ENCODE measurements at regions not wholly inside any gene's neighbourhood (a gene's known extent, or its start where the extent isn't known, plus 50 kb on each side); places are given as distances from the start of the nearest gene placed in this dataset.

DNA sequence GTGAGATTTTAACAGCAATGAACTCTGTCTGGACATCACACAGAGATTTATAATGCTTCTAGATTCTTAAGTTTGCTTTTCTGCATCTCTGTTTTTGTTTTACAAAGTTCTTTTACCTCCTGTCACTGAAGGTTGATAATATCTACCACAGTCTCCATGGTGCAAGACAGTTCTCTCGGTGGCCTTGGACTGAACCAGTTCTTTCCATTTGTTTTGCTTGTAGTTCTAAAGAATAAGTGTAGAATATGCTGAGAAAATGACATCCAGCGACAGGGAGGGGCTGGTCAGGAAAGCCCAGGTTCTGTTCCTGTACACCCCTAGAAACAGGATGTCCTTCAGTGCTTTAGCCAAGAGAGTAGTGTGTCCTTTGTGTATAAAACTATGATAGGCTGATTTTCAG lies 1079.5 kb upstream of the INTU start:
- ChIA-PET POLR2A (no interaction called here), CTCF (no interaction called here)
- no peaks in the 10 kb centered on the region for H3K4me1 ChIP-seq (ENCODE audit: control extremely low read depth in 1 of 4, control insufficient read depth in 4 of 4, insufficient read depth in 4 of 4, low read length in 3 of 4)
- H3K9me3 ChIP-seq (ENCODE audit: control extremely low read depth in 1 of 5, control insufficient read depth in 4 of 5, insufficient read depth in 2 of 5, low read depth in 1 of 5, low read length in 4 of 5): no peaks in the 10 kb centered on the region
- H3K36me3 ChIP-seq (ENCODE audit: control insufficient read depth in 4 of 4, insufficient read depth in 4 of 4, low read length in 3 of 4): no peaks in the 10 kb centered on the region
- no peak for DNase-seq
- no peaks in the 10 kb centered on the region for H3K27me3 ChIP-seq (replicated peaks in 2 of 5; ENCODE audit: control insufficient read depth in 4 of 5, insufficient read depth in 5 of 5, low read length in 4 of 5)
- H3K27ac ChIP-seq (ENCODE audit: insufficient read depth in 1 of 2, low read depth in 1 of 2, low read length in 2 of 2, poor library complexity in 1 of 2, severe bottlenecking in 2 of 2): no peak overlapping the region
- WGBS (ENCODE audit: insufficient coverage): 82% methylated on average over 2 of the region's 2 CpGs
- H3K4me3 ChIP-seq (ENCODE audit: control insufficient read depth in 1 of 7, extremely low read depth in 1 of 7, insufficient read depth in 4 of 7, low read depth in 2 of 7, low read length in 6 of 7): no peak overlapping the region

DNA sequence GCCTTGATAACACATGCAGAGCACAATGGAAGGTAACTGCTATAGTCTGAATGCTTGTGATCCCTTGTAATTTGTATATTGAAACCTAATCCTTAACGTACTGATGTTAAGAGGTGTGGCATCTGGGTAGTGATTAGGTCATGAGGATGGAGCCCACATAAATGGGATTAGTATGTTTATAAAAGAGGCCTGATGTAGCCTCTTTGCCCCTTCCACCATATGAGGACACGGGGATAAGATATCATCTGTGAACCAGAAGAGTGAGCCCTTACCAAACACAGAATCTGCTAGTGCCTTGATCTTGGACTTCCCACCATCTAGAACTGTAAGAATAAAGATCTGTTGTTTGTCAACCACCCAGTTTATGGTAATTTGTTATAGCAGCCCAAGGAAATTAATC lies 1074.2 kb upstream of the INTU start:
- H3K36me3 ChIP-seq (ENCODE audit: control insufficient read depth in 4 of 4, insufficient read depth in 4 of 4, low read length in 3 of 4): no peaks in the 10 kb centered on the region
- no peak for DNase-seq
- WGBS (ENCODE audit: insufficient coverage): 100% methylated on average over 2 of the region's 2 CpGs
- CTCF ChIA-PET: no interaction called here
- POLR2A ChIA-PET: no interaction called here
- H3K4me3 ChIP-seq (ENCODE audit: control insufficient read depth in 1 of 7, extremely low read depth in 1 of 7, insufficient read depth in 4 of 7, low read depth in 2 of 7, low read length in 6 of 7): no peak overlapping the region
- H3K27ac ChIP-seq (ENCODE audit: insufficient read depth in 1 of 2, low read depth in 1 of 2, low read length in 2 of 2, poor library complexity in 1 of 2, severe bottlenecking in 2 of 2): no peak overlapping the region
- no peaks in the 10 kb centered on the region for H3K9me3 ChIP-seq (ENCODE audit: control extremely low read depth in 1 of 5, control insufficient read depth in 4 of 5, insufficient read depth in 2 of 5, low read depth in 1 of 5, low read length in 4 of 5)
- no peaks in the 10 kb centered on the region for H3K27me3 ChIP-seq (replicated peaks in 2 of 5; ENCODE audit: control insufficient read depth in 4 of 5, insufficient read depth in 5 of 5, low read length in 4 of 5)
- no peaks in the 10 kb centered on the region for H3K4me1 ChIP-seq (ENCODE audit: control extremely low read depth in 1 of 4, control insufficient read depth in 4 of 4, insufficient read depth in 4 of 4, low read length in 3 of 4)

DNA sequence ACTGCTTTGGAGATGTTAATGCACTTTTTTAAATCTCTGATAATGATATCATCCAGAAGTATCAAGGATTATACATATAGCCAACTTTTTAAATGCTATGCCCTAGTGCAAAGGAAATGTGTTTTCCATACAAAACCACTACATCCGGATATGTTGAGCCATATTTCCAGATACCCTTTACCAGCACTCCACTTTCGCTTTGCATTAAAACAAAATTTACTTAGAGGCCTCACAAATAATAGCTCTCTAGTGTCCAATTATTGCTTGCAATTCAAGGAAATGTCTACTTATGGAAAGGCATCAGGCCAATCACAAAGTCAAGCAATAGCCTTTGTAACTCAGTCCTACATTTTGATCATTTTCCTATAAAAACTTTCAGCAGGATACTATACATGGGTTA lies 1072.8 kb upstream of the INTU start:
- no peaks in the 10 kb centered on the region for H3K4me1 ChIP-seq (ENCODE audit: control extremely low read depth in 1 of 4, control insufficient read depth in 4 of 4, insufficient read depth in 4 of 4, low read length in 3 of 4)
- H3K27me3 ChIP-seq (replicated peaks in 2 of 5; ENCODE audit: control insufficient read depth in 4 of 5, insufficient read depth in 5 of 5, low read length in 4 of 5): no peaks in the 10 kb centered on the region
- POLR2A ChIA-PET: no interaction called here
- 50% methylated on average over 2 of the region's 2 CpGs for WGBS (ENCODE audit: insufficient coverage)
- no peaks in the 10 kb centered on the region for H3K9me3 ChIP-seq (ENCODE audit: control extremely low read depth in 1 of 5, control insufficient read depth in 4 of 5, insufficient read depth in 2 of 5, low read depth in 1 of 5, low read length in 4 of 5)
- no peak for DNase-seq
- CTCF ChIA-PET: no interaction called here
- no peaks in the 10 kb centered on the region for H3K36me3 ChIP-seq (ENCODE audit: control insufficient read depth in 4 of 4, insufficient read depth in 4 of 4, low read length in 3 of 4)
- H3K27ac ChIP-seq (ENCODE audit: insufficient read depth in 1 of 2, low read depth in 1 of 2, low read length in 2 of 2, poor library complexity in 1 of 2, severe bottlenecking in 2 of 2): no peak overlapping the region
- no peak overlapping the region for H3K4me3 ChIP-seq (ENCODE audit: control insufficient read depth in 1 of 7, extremely low read depth in 1 of 7, insufficient read depth in 4 of 7, low read depth in 2 of 7, low read length in 6 of 7)

DNA sequence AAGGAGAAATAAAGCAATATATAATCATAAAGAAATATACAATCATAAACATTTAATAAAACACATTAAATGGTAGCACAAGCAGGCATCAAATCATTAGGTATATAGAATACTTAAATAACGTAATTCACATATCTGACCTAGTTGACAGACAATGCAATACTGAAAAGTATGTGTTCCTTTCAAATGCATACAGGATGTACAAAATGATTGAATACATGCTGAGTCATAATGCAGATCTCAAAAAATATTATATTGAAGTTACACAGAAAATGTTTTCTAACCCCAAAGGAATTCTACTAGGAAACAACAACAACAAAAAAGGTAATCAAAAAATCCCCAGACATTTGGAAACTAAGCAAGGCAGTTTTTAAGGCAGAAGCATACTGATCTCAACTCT lies 1072.0 kb upstream of the INTU start:
- ChIA-PET CTCF (no interaction called here), POLR2A (no interaction called here)
- Histone ChIP-seq H3K27ac (ENCODE audit: insufficient read depth in 1 of 2, low read depth in 1 of 2, low read length in 2 of 2, poor library complexity in 1 of 2, severe bottlenecking in 2 of 2) (no peak overlapping the region), H3K36me3 (ENCODE audit: control insufficient read depth in 4 of 4, insufficient read depth in 4 of 4, low read length in 3 of 4) (no peaks in the 10 kb centered on the region), H3K4me3 (ENCODE audit: control insufficient read depth in 1 of 7, extremely low read depth in 1 of 7, insufficient read depth in 4 of 7, low read depth in 2 of 7, low read length in 6 of 7) (no peak overlapping the region), H3K27me3 (replicated peaks in 2 of 5; ENCODE audit: control insufficient read depth in 4 of 5, insufficient read depth in 5 of 5, low read length in 4 of 5) (no peaks in the 10 kb centered on the region), H3K9me3 (ENCODE audit: control extremely low read depth in 1 of 5, control insufficient read depth in 4 of 5, insufficient read depth in 2 of 5, low read depth in 1 of 5, low read length in 4 of 5) (no peaks in the 10 kb centered on the region), H3K4me1 (ENCODE audit: control extremely low read depth in 1 of 4, control insufficient read depth in 4 of 4, insufficient read depth in 4 of 4, low read length in 3 of 4) (no peaks in the 10 kb centered on the region)
- DNase-seq: no peak
- WGBS (ENCODE audit: insufficient coverage): no CpG with 5 or more reads among the region's 1 CpG

DNA sequence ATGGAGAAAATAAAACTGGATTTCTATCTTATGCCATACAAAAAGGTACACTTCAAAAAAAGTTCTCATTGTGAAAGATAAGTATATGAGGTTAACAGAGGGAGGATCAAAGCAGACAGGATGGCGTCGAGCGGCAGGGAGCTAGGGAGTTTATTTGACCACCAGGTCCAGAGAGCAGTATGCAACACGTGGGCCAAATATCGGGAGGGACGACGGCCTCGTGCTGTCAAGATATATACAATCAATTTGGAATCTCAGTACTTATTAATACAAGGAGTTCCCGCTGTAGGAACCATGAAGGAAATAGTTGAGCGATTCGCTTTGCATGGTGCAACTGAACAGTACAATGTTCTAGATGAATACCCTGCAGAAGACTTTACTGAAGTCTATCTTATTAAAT lies 1069.4 kb upstream of the INTU start:
- Histone ChIP-seq H3K27ac (ENCODE audit: insufficient read depth in 1 of 2, low read depth in 1 of 2, low read length in 2 of 2, poor library complexity in 1 of 2, severe bottlenecking in 2 of 2) (no peak overlapping the region), H3K4me3 (ENCODE audit: control insufficient read depth in 1 of 7, extremely low read depth in 1 of 7, insufficient read depth in 4 of 7, low read depth in 2 of 7, low read length in 6 of 7) (no peak overlapping the region), H3K36me3 (ENCODE audit: control insufficient read depth in 4 of 4, insufficient read depth in 4 of 4, low read length in 3 of 4) (no peaks in the 10 kb centered on the region), H3K27me3 (replicated peaks in 2 of 5; ENCODE audit: control insufficient read depth in 4 of 5, insufficient read depth in 5 of 5, low read length in 4 of 5) (no peaks in the 10 kb centered on the region), H3K4me1 (ENCODE audit: control extremely low read depth in 1 of 4, control insufficient read depth in 4 of 4, insufficient read depth in 4 of 4, low read length in 3 of 4) (no peaks in the 10 kb centered on the region), H3K9me3 (ENCODE audit: control extremely low read depth in 1 of 5, control insufficient read depth in 4 of 5, insufficient read depth in 2 of 5, low read depth in 1 of 5, low read length in 4 of 5) (no peaks in the 10 kb centered on the region)
- DNase-seq: no peak
- 100% methylated on average over 5 of the region's 11 CpGs for WGBS (ENCODE audit: insufficient coverage)
- ChIA-PET CTCF (no interaction called here), POLR2A (no interaction called here)

DNA sequence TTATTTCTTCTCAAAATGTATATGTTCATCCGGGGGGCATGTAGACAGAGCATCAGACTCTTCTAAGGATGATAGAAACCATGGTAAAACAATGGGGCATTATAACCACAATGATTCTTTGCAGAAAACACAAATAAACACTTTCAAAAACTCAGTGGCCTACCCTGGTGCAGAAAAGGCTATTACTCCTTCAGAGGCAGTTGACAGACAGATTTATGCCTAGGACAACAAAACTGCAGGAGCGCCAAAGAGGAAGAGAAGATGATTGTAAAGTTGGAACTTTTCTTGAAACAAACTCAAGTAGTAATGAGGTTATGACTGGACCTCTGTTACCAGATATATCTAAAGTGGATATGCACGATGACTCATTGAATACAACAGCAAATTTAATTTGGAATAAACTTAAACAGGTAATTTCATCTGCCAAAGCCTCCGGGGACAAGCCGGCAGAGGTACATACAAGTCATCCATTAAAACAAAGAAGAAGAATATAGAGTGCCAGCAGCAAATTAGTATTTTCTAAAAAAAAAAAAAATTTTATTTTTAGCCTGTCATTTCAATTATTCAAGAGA lies 1068.4 kb upstream of the INTU start:
- DNase-seq: no peak
- Histone ChIP-seq H3K36me3 (ENCODE audit: control insufficient read depth in 4 of 4, insufficient read depth in 4 of 4, low read length in 3 of 4) (no peaks in the 10 kb centered on the region), H3K4me1 (ENCODE audit: control extremely low read depth in 1 of 4, control insufficient read depth in 4 of 4, insufficient read depth in 4 of 4, low read length in 3 of 4) (no peaks in the 10 kb centered on the region), H3K4me3 (ENCODE audit: control insufficient read depth in 1 of 7, extremely low read depth in 1 of 7, insufficient read depth in 4 of 7, low read depth in 2 of 7, low read length in 6 of 7) (no peak overlapping the region), H3K27ac (ENCODE audit: insufficient read depth in 1 of 2, low read depth in 1 of 2, low read length in 2 of 2, poor library complexity in 1 of 2, severe bottlenecking in 2 of 2) (no peak overlapping the region), H3K27me3 (replicated peaks in 2 of 5; ENCODE audit: control insufficient read depth in 4 of 5, insufficient read depth in 5 of 5, low read length in 4 of 5) (no peaks in the 10 kb centered on the region), H3K9me3 (ENCODE audit: control extremely low read depth in 1 of 5, control insufficient read depth in 4 of 5, insufficient read depth in 2 of 5, low read depth in 1 of 5, low read length in 4 of 5) (no peaks in the 10 kb centered on the region)
- ChIA-PET POLR2A (no interaction called here), CTCF (no interaction called here)
- 80% methylated on average over 2 of the region's 5 CpGs for WGBS (ENCODE audit: insufficient coverage)

DNA sequence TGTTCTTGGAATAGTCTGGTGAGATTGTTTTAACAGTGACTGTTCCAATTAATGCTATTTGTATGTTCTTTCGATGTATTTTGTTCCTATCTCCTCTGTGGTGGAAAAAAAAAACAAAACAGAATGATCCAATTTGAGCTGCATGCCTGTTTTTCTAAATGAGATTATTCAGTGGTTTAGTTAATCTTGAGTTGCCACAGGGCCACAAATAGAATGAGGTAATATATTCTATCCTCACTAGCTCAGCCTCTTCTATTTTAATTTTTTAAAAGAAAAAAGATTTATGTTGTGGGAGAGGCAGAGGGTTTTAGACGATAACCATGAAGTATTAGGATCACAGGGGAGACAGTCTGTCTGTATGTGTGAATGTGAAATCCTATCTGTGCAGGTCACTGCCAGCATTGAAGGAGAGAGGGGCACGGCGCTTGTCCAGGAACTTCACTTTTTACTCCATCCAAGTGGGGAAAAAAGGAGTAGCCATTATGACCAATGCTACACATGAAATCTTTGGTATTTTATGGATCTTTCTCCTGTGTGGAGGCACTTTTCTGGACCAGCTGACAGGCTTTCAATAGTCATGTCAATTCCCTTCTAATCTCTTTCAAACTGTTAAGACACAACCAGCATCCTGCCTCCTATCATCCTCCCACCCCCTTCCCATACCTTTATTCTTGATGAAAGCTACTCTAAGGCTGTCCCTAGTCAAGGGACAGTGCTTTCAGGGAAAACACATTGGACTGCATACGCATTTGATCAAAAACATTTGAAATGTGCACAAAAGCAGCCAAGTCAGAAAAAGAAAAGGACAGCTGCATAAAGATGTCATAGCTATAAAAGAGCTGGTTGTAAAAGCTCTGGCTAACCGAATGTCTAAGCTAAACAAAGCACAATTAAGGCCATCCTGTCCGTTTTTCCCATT lies 1063.8 kb upstream of the INTU start:
- no peaks in the 10 kb centered on the region for H3K9me3 ChIP-seq (ENCODE audit: control extremely low read depth in 1 of 5, control insufficient read depth in 4 of 5, insufficient read depth in 2 of 5, low read depth in 1 of 5, low read length in 4 of 5)
- 92% methylated on average over 4 of the region's 7 CpGs for WGBS (ENCODE audit: insufficient coverage)
- no peak for DNase-seq
- ChIA-PET POLR2A (no interaction called here), CTCF (no interaction called here)
- no peaks in the 10 kb centered on the region for H3K36me3 ChIP-seq (ENCODE audit: control insufficient read depth in 4 of 4, insufficient read depth in 4 of 4, low read length in 3 of 4)
- no peaks in the 10 kb centered on the region for H3K4me1 ChIP-seq (ENCODE audit: control extremely low read depth in 1 of 4, control insufficient read depth in 4 of 4, insufficient read depth in 4 of 4, low read length in 3 of 4)
- H3K4me3 ChIP-seq (ENCODE audit: control insufficient read depth in 1 of 7, extremely low read depth in 1 of 7, insufficient read depth in 4 of 7, low read depth in 2 of 7, low read length in 6 of 7): no peak overlapping the region
- H3K27me3 ChIP-seq (replicated peaks in 2 of 5; ENCODE audit: control insufficient read depth in 4 of 5, insufficient read depth in 5 of 5, low read length in 4 of 5): no peaks in the 10 kb centered on the region
- no peak overlapping the region for H3K27ac ChIP-seq (ENCODE audit: insufficient read depth in 1 of 2, low read depth in 1 of 2, low read length in 2 of 2, poor library complexity in 1 of 2, severe bottlenecking in 2 of 2)
